ENCODE measurements at regions not wholly inside any gene's neighbourhood (a gene's known extent, or its start where the extent isn't known, plus 50 kb on each side); places are given as distances from the start of the nearest gene placed in this dataset.
"Not testable (repeated sequence)": the region's sequence is repeated elsewhere in the genome, so short reads cannot be mapped to it uniquely, and the experiment has no call there.

GRCh38 chr9:82916238-82916637, 146.7 kb downstream of the RASEF start:
- TF ChIP-seq CTCF (conservative IDR thresholded peaks at IDR 0.05 in 1 of 2, IDR thresholded peaks at IDR 0.05 in 1 of 2; ENCODE audit: low read depth in 1 of 2, low read length in 2 of 2); EZH2 (IDR thresholded peaks at IDR 0.05; ENCODE audit: low read length, missing control alignments): not testable (repeated sequence)
